ENCODE measurements at regions not wholly inside any gene's neighbourhood (a gene's known extent, or its start where the extent isn't known, plus 50 kb on each side); places are given as distances from the start of the nearest gene placed in this dataset.

DNA sequence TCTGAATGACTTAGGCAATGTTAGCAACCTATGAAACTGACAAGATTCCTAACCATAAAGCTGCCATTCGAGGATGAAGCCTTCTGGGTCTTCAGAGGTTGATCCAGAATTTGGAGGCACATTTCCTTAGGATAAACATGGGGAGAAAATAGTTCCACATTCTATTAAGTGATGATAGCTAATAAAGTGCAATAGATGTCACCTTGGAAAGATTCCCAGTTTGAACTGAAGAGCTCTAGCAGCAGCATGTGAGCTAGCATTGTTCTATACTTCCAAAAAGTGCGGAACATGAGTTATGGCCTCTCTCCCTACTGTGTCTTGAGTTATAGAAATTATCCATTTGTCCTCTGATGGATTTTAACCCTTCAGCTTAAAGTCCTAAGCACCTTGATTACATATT, 991.4 kb upstream of the SLIT2 start:
- H3K36me3 ChIP-seq = no peaks in the 10 kb centered on the region
- ATAC-seq = no peak
- intact Hi-C loops (cut with DNase I) = no loop called here

DNA sequence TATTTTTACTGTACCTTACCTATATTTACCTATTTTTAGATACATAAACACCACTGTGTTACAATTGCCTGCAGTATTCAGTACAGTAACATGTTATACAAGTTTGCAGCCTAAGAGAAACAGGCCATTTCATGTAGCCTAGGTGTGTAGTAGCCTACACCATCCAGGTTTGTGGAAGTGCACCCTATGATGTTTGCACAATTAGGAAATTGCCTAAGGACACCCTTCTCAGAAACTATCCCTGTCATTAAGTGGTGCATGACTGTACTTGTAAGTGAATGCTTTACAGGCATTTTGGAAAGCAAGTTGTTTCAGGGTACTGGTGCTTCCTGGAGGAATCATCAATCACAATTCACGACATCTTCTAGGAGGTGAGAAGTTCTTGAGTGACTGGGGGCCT, 991.8 kb upstream of the SLIT2 start:
- intact Hi-C loops (cut with DNase I) = no loop called here

More for the DNA sequence above, 991.4 kb upstream of the SLIT2 start:
- Histone ChIP-seq H3K9me3 (no peaks in the 10 kb centered on the region), H3K4me3 (no peak overlapping the region), H3K27ac (no peak overlapping the region), H3K4me1 (no peaks in the 10 kb centered on the region), H3K27me3 (ENCODE audit: low read depth) (no peaks in the 10 kb centered on the region)
- no peak for TF ChIP-seq CTCF (IDR thresholded peaks at IDR 0.05)
- no peak for DNase-seq

DNA sequence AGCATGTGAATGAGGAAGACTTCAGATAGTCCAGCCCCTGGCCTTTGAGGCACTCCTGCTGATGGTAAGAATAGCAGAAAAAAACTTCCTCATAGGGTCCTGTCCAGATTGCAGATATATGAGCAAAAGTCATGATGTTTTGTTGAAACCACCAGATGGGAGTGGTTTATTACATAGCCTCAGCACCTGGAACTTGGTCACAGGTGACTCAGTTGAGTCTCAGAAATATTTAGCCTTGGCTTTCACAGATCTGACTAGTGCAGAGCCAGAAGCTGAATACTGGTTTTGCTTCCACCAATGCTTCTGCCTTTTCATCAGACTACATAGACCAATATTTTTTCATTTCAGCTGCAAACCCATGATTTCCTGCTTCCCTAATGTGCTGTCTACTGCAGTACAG, 994.9 kb upstream of the SLIT2 start:
- no peak for TF ChIP-seq CTCF (IDR thresholded peaks at IDR 0.05)
- ATAC-seq = no peak

More for the DNA sequence above, 991.8 kb upstream of the SLIT2 start:
- H3K4me3 ChIP-seq = no peak overlapping the region
- H3K27ac ChIP-seq = no peak overlapping the region
- H3K4me1 ChIP-seq = no peaks in the 10 kb centered on the region
- no peaks in the 10 kb centered on the region for H3K9me3 ChIP-seq
- no peaks in the 10 kb centered on the region for H3K36me3 ChIP-seq
- ATAC-seq (no peak), DNase-seq (no peak)
- no peaks in the 10 kb centered on the region for H3K27me3 ChIP-seq (ENCODE audit: low read depth)
- no peak for TF ChIP-seq CTCF (IDR thresholded peaks at IDR 0.05)

DNA sequence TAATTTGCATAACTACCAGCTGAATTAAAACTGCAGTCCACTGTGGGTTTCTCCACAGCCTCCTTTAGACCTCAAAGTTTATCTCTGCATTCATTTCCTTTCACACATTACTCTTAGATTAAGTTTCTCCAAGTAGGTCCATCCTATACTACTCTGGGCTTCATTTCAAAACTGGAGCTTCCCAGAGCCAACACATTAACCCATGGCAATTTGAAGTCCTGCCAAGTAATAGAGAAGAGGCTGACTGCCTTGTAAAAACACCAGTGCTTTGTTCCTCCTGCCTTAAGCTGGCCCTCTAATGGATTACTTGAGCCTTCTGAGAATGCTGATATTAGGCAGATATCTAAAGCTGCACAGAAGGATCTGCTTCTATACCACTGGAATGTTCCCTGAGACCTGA, 997.2 kb upstream of the SLIT2 start:
- Histone ChIP-seq H3K4me3 (no peak overlapping the region), H3K27me3 (ENCODE audit: low read depth) (no peaks in the 10 kb centered on the region), H3K9me3 (no peaks in the 10 kb centered on the region), H3K4me1 (no peaks in the 10 kb centered on the region), H3K36me3 (no peaks in the 10 kb centered on the region), H3K27ac (no peak overlapping the region)
- TF ChIP-seq CTCF (IDR thresholded peaks at IDR 0.05) = no peak
- ATAC-seq (no peak), DNase-seq (no peak)
- intact Hi-C loops (cut with DNase I) = no loop called here

More for the DNA sequence above, 994.9 kb upstream of the SLIT2 start:
- no peaks in the 10 kb centered on the region for H3K36me3 ChIP-seq
- no peak overlapping the region for H3K4me3 ChIP-seq
- no peaks in the 10 kb centered on the region for H3K9me3 ChIP-seq
- intact Hi-C loops (cut with DNase I) = no loop called here
- H3K27me3 ChIP-seq (ENCODE audit: low read depth) = no peaks in the 10 kb centered on the region
- H3K27ac ChIP-seq = no peak overlapping the region
- no peak for DNase-seq
- no peaks in the 10 kb centered on the region for H3K4me1 ChIP-seq

GRCh38 chr4:19248023-19248422, 1003.7 kb upstream of the SLIT2 start:
- no peaks in the 10 kb centered on the region for H3K27me3 ChIP-seq (ENCODE audit: low read depth)
- intact Hi-C loops (cut with DNase I) = no loop called here

More at GRCh38 chr4:19248023-19248422, 1003.7 kb upstream of the SLIT2 start:
- DNase-seq = no peak
- ATAC-seq = no peak
- H3K27ac ChIP-seq = no peak overlapping the region
- no peak for TF ChIP-seq CTCF (IDR thresholded peaks at IDR 0.05)
- no peaks in the 10 kb centered on the region for H3K36me3 ChIP-seq
- H3K4me1 ChIP-seq = no peaks in the 10 kb centered on the region
- H3K9me3 ChIP-seq = no peaks in the 10 kb centered on the region
- no peak overlapping the region for H3K4me3 ChIP-seq

Measured in lower lobe of right lung (tissue), 2 donors.